ENCODE measurements at regions not wholly inside any gene's neighbourhood (a gene's known extent, or its start where the extent isn't known, plus 50 kb on each side); places are given as distances from the start of the nearest gene placed in this dataset.
"Not testable (repeated sequence)": the region's sequence is repeated elsewhere in the genome, so short reads cannot be mapped to it uniquely, and the experiment has no call there.

GRCh38 chr2:87568554-87569278 lies 179.2 kb upstream of the PLGLB2 start:
- DNase-seq (ENCODE audit: low read depth, low spot score); in situ Hi-C loops (cut with HindIII; ENCODE audit: low pct_unique_long_range_greater_than_20kb, low sequenced_read_pairs): not testable (repeated sequence)

- in situ Hi-C loops (cut with HindIII; ENCODE audit: low pct_unique_long_range_greater_than_20kb, low sequenced_read_pairs); DNase-seq (ENCODE audit: low read depth, low spot score): not testable (repeated sequence)
These were observed 178.0 kb upstream of the PLGLB2 start for GRCh38 chr2:87569689-87570397.

GRCh38 chr2:87571889-87572465 lies 175.9 kb upstream of the PLGLB2 start:
- DNase-seq (ENCODE audit: low read depth, low spot score); in situ Hi-C loops (cut with HindIII; ENCODE audit: low pct_unique_long_range_greater_than_20kb, low sequenced_read_pairs): not testable (repeated sequence)

- in situ Hi-C loops (cut with HindIII; ENCODE audit: low pct_unique_long_range_greater_than_20kb, low sequenced_read_pairs); DNase-seq (ENCODE audit: low read depth, low spot score): not testable (repeated sequence)
These were observed 175.0 kb upstream of the PLGLB2 start for GRCh38 chr2:87572906-87573305.

- in situ Hi-C loops (cut with HindIII; ENCODE audit: low pct_unique_long_range_greater_than_20kb, low sequenced_read_pairs), result not testable (repeated sequence)
These were observed 174.3 kb upstream of the PLGLB2 start for GRCh38 chr2:87573386-87574192.

GRCh38 chr2:87574193-87575119 lies 173.4 kb upstream of the PLGLB2 start:
- in situ Hi-C loops (cut with HindIII; ENCODE audit: low pct_unique_long_range_greater_than_20kb, low sequenced_read_pairs); DNase-seq (ENCODE audit: low read depth, low spot score): not testable (repeated sequence)

More at GRCh38 chr2:87573386-87574192, 174.3 kb upstream of the PLGLB2 start:
- not testable (repeated sequence) for DNase-seq (ENCODE audit: low read depth, low spot score)

GRCh38 chr2:87575138-87575537 lies 172.7 kb upstream of the PLGLB2 start:
- in situ Hi-C loops (cut with HindIII; ENCODE audit: low pct_unique_long_range_greater_than_20kb, low sequenced_read_pairs); DNase-seq (ENCODE audit: low read depth, low spot score): not testable (repeated sequence)

GRCh38 chr2:87577358-87577757 lies 170.5 kb upstream of the PLGLB2 start:
- DNase-seq (ENCODE audit: low read depth, low spot score); in situ Hi-C loops (cut with HindIII; ENCODE audit: low pct_unique_long_range_greater_than_20kb, low sequenced_read_pairs): not testable (repeated sequence)

- in situ Hi-C loops (cut with HindIII; ENCODE audit: low pct_unique_long_range_greater_than_20kb, low sequenced_read_pairs); DNase-seq (ENCODE audit: low read depth, low spot score): not testable (repeated sequence)
These were observed 165.7 kb upstream of the PLGLB2 start for GRCh38 chr2:87582152-87582551.

GRCh38 chr2:87582579-87582978 lies 165.3 kb upstream of the PLGLB2 start:
- DNase-seq (ENCODE audit: low read depth, low spot score); in situ Hi-C loops (cut with HindIII; ENCODE audit: low pct_unique_long_range_greater_than_20kb, low sequenced_read_pairs): not testable (repeated sequence)

- DNase-seq (ENCODE audit: low read depth, low spot score); in situ Hi-C loops (cut with HindIII; ENCODE audit: low pct_unique_long_range_greater_than_20kb, low sequenced_read_pairs): not testable (repeated sequence)
These were observed 164.5 kb upstream of the PLGLB2 start for GRCh38 chr2:87583370-87583769.

GRCh38 chr2:87583803-87584202 lies 164.1 kb upstream of the PLGLB2 start:
- in situ Hi-C loops (cut with HindIII; ENCODE audit: low pct_unique_long_range_greater_than_20kb, low sequenced_read_pairs); DNase-seq (ENCODE audit: low read depth, low spot score): not testable (repeated sequence)

- in situ Hi-C loops (cut with HindIII; ENCODE audit: low pct_unique_long_range_greater_than_20kb, low sequenced_read_pairs); DNase-seq (ENCODE audit: low read depth, low spot score): not testable (repeated sequence)
These were observed 163.5 kb upstream of the PLGLB2 start for GRCh38 chr2:87584268-87584906.

- in situ Hi-C loops (cut with HindIII; ENCODE audit: low pct_unique_long_range_greater_than_20kb, low sequenced_read_pairs); DNase-seq (ENCODE audit: low read depth, low spot score): not testable (repeated sequence)
These were observed 160.0 kb upstream of the PLGLB2 start for GRCh38 chr2:87587934-87588333.

- DNase-seq (ENCODE audit: low read depth, low spot score); in situ Hi-C loops (cut with HindIII; ENCODE audit: low pct_unique_long_range_greater_than_20kb, low sequenced_read_pairs): not testable (repeated sequence)
These were observed 154.9 kb upstream of the PLGLB2 start for GRCh38 chr2:87592974-87593373.

Data from SK-MEL-5 (cell line).